ENCODE measurements at regions not wholly inside any gene's neighbourhood (a gene's known extent, or its start where the extent isn't known, plus 50 kb on each side); places are given as distances from the start of the nearest gene placed in this dataset.

GRCh38 chr15:69836526-69837230 lies 261.0 kb downstream of the TLE3 start:
- no peak for DNase-seq (ENCODE audit: low read depth)

DNA sequence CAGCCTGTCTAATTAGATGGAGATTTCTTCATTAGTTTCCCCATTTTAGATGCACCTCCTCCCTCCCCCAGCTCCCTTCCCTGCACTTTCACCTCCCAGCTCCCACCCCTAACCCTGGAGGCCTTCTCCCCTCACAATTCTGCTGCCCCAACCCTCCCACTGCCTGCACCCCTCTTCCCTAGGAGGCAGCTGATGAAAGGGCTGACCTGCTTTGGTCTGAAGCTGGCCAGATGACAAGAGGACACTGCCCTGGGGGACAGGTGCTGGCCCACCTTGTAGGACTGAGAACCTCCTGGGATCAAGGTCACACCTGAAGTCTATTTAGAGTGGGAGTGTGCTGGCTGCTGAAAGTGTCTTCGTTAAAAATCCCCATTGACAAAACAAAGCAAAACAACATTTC lies 259.4 kb downstream of the TLE3 start:
- DNase-seq (ENCODE audit: low read depth) = no peak
- H3K4me3 ChIP-seq (ENCODE audit: low read depth, low read length) = no peak overlapping the region

More at GRCh38 chr15:69836526-69837230, 261.0 kb downstream of the TLE3 start:
- no peak overlapping the region for H3K4me3 ChIP-seq (ENCODE audit: low read depth, low read length)

- no peak overlapping the region for H3K4me3 ChIP-seq (ENCODE audit: low read depth, low read length)
- no peak for DNase-seq (ENCODE audit: low read depth)
Measured at GRCh38 chr15:69838994-69839393, 258.7 kb downstream of the TLE3 start.

GRCh38 chr15:69841113-69841828 lies 256.4 kb downstream of the TLE3 start:
- DNase-seq (ENCODE audit: low read depth) = no peak
- no peak overlapping the region for H3K4me3 ChIP-seq (ENCODE audit: low read depth, low read length)

DNA sequence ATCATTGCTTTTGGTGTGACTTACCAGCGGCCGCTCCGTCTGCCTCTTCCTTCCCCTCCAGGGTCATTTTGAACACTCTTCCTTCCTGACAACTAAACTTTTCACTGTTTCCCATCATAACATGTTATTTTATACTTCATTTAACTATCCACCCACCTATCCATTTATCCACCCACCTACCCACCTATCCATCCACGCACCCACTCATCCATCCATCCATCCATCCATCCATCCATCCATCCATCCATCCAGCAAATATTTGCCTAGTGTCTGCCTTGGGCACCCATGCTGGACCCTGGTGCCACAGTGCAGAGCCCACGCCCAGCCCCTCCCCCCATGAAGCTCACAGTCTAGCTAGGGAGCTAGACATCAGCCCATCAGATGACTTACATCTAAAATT lies 254.9 kb downstream of the TLE3 start:
- no peak for DNase-seq (ENCODE audit: low read depth)

DNA sequence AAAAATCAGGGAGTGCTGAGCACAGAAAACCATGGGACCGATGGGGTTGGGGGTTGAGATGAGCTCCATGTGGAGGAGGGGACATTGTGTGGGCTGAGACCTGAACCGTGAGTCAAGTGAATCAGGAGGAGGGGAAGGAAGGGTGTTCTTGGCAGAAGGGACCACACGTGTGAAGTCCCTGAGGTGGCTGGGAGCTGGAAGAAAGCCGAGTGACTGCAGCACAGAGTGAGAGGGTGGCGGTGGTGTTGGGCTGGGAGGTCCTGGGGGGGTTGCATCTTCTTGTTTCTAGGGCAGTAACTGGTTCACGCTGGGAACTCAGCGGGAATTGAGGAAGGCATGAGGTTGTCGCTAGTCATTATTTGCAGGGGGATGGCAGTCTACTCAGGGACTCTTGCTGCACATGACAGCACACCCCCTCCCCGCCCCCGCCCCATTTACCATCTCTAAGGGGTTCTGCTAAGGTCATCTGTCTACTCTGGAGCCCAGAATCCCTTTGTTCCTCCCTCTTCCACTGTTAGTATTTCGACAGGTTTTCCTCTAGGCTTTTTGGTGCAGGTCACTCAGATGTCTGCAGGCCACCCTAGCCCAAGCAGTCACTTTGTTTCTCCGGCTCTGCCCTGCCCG lies 254.3 kb downstream of the TLE3 start:
- no peak overlapping the region for H3K4me3 ChIP-seq (ENCODE audit: low read depth, low read length)
- DNase-seq (ENCODE audit: low read depth) = no peak

More for the DNA sequence above, 254.9 kb downstream of the TLE3 start:
- H3K4me3 ChIP-seq (ENCODE audit: low read depth, low read length) = no peak overlapping the region

DNA sequence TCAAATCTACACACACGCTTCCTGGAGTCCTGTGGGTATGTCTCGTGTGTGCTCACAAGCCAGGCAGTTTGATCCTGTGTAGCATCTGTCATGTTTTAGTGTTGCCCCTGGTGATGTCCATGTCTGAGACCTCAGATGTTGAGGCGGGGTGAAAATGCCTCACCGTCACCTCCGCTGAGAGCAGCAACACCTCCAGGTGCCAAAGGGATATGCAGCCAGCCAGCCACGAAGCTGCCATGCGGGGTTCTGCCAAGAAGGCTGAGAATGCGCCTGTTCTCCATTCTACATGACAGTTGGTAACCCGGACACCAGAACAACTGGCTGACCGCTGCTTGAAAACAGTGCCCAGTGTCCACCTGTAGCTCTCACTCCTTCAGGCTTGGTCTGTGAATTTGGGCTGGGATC lies 253.8 kb downstream of the TLE3 start:
- H3K4me3 ChIP-seq (ENCODE audit: low read depth, low read length) = no peak overlapping the region
- DNase-seq (ENCODE audit: low read depth) = no peak

GRCh38 chr15:69845159-69845558 lies 252.6 kb downstream of the TLE3 start:
- no peak for DNase-seq (ENCODE audit: low read depth)
- H3K4me3 ChIP-seq (ENCODE audit: low read depth, low read length) = no peak overlapping the region

- DNase-seq (ENCODE audit: low read depth) = no peak
- no peak overlapping the region for H3K4me3 ChIP-seq (ENCODE audit: low read depth, low read length)
Measured at GRCh38 chr15:69847625-69848024, 250.1 kb downstream of the TLE3 start.

DNA sequence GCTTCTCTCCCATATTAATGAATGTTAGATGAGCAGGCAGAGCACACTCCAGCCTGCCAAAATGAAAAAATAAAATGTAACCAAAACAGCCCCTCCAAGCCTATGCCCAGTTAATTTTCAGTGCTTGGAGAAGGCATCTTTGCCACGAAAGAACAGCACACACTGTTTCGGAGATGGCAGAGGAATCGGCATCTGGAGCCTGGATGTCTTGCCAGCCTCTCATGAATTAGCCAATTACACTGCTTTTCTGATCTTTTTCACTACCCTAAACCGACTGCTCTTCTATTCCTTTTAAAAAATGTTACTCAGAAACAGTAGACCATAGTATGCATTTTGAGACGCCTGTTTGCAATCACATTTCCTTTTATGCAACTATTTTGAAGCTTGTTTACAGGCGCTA lies 249.6 kb downstream of the TLE3 start:
- DNase-seq (ENCODE audit: low read depth) = no peak
- no peak overlapping the region for H3K4me3 ChIP-seq (ENCODE audit: low read depth, low read length)

DNA sequence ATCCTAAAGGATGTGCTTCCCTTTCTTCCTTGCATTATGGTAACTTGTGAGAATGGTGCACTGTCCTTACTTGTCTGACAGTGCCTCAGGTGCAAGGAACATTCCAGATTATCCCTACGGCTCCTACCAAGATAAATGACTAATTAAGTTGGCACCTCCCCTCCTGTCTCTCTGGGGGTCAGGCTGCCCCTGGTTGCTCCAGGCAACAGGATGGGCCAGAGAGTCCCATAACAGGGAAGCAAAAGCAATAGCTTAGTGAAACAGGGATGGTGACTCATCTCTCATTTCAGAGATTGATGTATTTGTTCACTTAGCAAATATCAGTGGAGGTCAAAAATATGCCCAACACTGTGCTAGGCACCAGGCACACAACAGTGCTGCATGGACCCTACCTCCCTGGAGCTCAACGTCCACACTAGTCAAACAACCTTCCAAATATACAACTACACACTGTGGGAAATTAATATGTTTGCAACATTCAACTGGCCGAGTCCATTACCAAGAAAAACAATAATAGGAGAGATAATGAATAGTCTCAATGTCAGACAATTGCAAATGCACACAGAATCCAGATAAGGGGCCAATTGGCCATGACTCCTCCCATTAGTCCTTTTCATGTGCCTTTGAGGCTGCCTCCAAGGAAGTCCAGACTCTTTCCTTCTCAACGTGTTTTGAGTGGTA lies 249.0 kb downstream of the TLE3 start:
- H3K4me3 ChIP-seq (ENCODE audit: low read depth, low read length) = no peak overlapping the region
- DNase-seq (ENCODE audit: low read depth) = no peak

DNA sequence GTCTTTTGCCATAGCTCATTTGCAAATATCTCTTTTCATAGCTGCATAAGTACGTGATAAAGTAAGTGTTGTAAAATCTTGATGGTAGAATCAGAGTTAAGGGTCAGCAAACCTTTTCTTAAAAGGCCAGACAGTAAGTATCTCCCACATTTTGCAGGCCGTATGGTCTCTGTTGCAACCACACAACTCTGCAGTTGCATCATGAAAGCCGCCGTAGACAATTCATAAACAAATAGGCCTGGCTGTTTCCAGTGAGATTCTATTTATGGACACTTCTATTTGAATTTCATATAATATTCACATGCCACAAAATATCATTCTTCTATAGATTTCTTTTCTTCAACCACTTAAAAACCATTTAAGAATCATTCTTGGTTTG lies 248.5 kb downstream of the TLE3 start:
- no peak overlapping the region for H3K4me3 ChIP-seq (ENCODE audit: low read depth, low read length)
- DNase-seq (ENCODE audit: low read depth) = no peak

- DNase-seq (ENCODE audit: low read depth) = peak; percentile 47
- H3K4me3 ChIP-seq (ENCODE audit: low read depth, low read length) = no peak overlapping the region
Measured at GRCh38 chr15:69852482-69852881, 245.2 kb downstream of the TLE3 start.

- DNase-seq (ENCODE audit: low read depth) = no peak
- no peak overlapping the region for H3K4me3 ChIP-seq (ENCODE audit: low read depth, low read length)
Measured at GRCh38 chr15:69852916-69853315, 244.8 kb downstream of the TLE3 start.

DNA sequence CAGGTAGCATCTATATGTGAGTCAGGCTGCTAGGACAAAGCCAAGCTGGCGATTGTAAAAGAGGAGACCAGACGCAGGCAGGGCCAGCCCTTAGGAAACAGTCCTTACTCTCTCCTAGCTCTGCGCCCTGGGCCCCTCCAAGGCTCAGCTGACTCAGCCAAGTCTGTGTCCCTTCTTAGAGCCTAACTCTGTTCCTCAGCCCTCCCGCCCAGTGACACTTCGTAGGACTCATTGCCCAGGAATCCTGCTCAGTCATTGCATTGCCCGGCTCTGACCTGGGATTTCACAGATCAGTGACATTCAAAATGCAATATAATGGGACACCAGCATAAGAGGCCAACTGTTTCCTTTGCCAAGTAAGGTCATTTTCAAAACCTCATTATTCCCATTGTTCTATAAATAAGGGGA lies 244.2 kb downstream of the TLE3 start:
- H3K4me3 ChIP-seq (ENCODE audit: low read depth, low read length) = no peak overlapping the region
- DNase-seq (ENCODE audit: low read depth) = peak; percentile 77

DNA sequence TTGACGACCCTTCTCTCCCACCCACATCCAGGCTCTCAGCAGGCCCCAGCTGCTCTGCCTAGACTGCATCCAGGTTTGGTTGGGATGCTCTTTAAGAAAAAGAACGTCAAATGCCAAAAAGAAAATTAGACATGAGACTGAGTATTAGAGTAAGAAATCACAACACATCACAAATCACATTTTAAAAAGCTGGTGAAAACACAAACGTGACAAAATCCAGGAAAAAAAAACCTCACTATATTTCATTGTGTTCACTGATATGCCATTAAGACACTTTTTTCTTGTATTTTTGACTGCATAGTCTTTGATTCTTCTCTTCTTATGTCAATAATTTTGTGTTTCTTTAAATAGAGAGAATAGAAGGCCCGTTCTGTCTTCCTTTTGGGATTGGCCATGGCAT lies 243.7 kb downstream of the TLE3 start:
- H3K4me3 ChIP-seq (ENCODE audit: low read depth, low read length) = no peak overlapping the region
- DNase-seq (ENCODE audit: low read depth) = no peak

DNA sequence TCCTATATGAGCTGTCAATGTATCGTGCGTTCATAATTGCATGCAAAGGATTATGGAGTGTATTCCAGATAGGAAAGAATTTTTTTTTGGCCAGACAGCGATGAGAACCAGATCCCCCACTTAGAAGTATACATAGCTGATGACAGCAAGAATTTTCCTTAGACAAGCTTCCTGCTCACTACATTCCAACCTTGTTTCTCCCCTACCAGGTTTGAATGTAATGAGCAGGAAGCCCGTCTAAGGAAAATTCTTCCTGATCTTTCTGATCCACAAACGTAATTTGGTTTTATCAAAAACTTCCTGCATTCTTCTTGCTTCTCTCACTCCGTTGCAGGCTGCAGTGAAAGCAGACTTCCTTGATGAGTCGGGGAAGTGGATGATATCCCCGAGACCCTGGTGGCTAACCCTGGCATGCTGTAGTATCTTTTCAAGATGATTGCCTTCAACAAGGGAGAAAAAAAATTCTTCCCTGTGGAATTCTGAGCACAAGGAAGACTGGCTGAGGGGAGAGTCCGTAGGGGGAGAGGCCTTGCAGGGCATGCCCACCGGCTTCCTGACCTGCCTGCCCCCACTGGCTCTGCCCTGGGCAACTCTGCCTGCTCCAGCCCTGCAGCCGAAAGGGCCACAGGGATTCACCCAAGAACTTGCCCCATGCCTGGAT lies 243.1 kb downstream of the TLE3 start:
- peak; percentile 84 for DNase-seq (ENCODE audit: low read depth)
- no peak overlapping the region for H3K4me3 ChIP-seq (ENCODE audit: low read depth, low read length)

GRCh38 chr15:69855258-69856000 lies 242.3 kb downstream of the TLE3 start:
- H3K4me3 ChIP-seq (ENCODE audit: low read depth, low read length) = no peak overlapping the region
- DNase-seq (ENCODE audit: low read depth) = peak; percentile 29

- no peak overlapping the region for H3K4me3 ChIP-seq (ENCODE audit: low read depth, low read length)
- DNase-seq (ENCODE audit: low read depth) = no peak
Measured at GRCh38 chr15:69857250-69857649, 240.5 kb downstream of the TLE3 start.
